ENCODE measurements at regions not wholly inside any gene's neighbourhood (a gene's known extent, or its start where the extent isn't known, plus 50 kb on each side); places are given as distances from the start of the nearest gene placed in this dataset.

GRCh38 chr4:11326021-11326420 is 102.7 kb downstream of the HS3ST1 start:
- ATAC-seq (ENCODE audit: low read depth in 2 of 2): no peak
- H3K4me3 ChIP-seq (ENCODE audit: low read depth, low read length): no peak overlapping the region
- Mint-ChIP-seq H3K4me3 (no peak overlapping the region), H3K4me1 (no peaks in the 10 kb centered on the region), H3K36me3 (no peaks in the 10 kb centered on the region), H3K27ac (no peak overlapping the region), H3K27me3 (peaks cover 5% of the 10 kb centered on the region), H3K9me3 (peaks cover 0 to 23% (median 7%) of the 10 kb centered on the region in 7 donors)
- H3K27ac ChIP-seq (ENCODE audit: insufficient read depth, low read length, poor library complexity, severe bottlenecking): no peak overlapping the region
- no peak for DNase-seq
- H3K27me3 ChIP-seq (ENCODE audit: control insufficient read depth, insufficient read depth, low read length): no peaks in the 10 kb centered on the region
- H3K36me3 ChIP-seq (ENCODE audit: control insufficient read depth, insufficient read depth, low read length): no peaks in the 10 kb centered on the region
- peaks cover 0 to 5% of the 10 kb centered on the region in 2 experiments for H3K9me3 ChIP-seq (ENCODE audit: control insufficient read depth in 2 of 2, low read length in 2 of 2)
- H3K4me1 ChIP-seq (ENCODE audit: control insufficient read depth, insufficient read depth, low read length, poor library complexity, severe bottlenecking): no peaks in the 10 kb centered on the region

- Histone ChIP-seq H3K27ac (ENCODE audit: insufficient read depth, low read length, poor library complexity, severe bottlenecking) (no peak overlapping the region), H3K36me3 (ENCODE audit: control insufficient read depth, insufficient read depth, low read length) (no peaks in the 10 kb centered on the region), H3K4me3 (ENCODE audit: low read depth, low read length) (no peak overlapping the region), H3K9me3 (ENCODE audit: control insufficient read depth in 2 of 2, low read length in 2 of 2) (peaks cover 0 to 5% of the 10 kb centered on the region in 2 experiments), H3K27me3 (ENCODE audit: control insufficient read depth, insufficient read depth, low read length) (no peaks in the 10 kb centered on the region), H3K4me1 (ENCODE audit: control insufficient read depth, insufficient read depth, low read length, poor library complexity, severe bottlenecking) (no peaks in the 10 kb centered on the region)
- no peaks in the 10 kb centered on the region for H3K4me1 Mint-ChIP-seq
- no peaks in the 10 kb centered on the region for H3K36me3 Mint-ChIP-seq
- ATAC-seq (ENCODE audit: low read depth in 2 of 2) (no peak), DNase-seq (no peak)
- peaks cover 0 to 32% (median 9%) of the 10 kb centered on the region in 7 donors for H3K9me3 Mint-ChIP-seq
- H3K4me3 Mint-ChIP-seq: no peak overlapping the region
- peaks cover 3% of the 10 kb centered on the region for H3K27me3 Mint-ChIP-seq
- H3K27ac Mint-ChIP-seq: no peak overlapping the region
Measured at GRCh38 chr4:11323771-11324170, 104.9 kb downstream of the HS3ST1 start.

- H3K4me1 Mint-ChIP-seq: no peaks in the 10 kb centered on the region
- Histone ChIP-seq H3K27ac (ENCODE audit: insufficient read depth, low read length, poor library complexity, severe bottlenecking) (no peak overlapping the region), H3K27me3 (ENCODE audit: control insufficient read depth, insufficient read depth, low read length) (no peaks in the 10 kb centered on the region), H3K4me3 (ENCODE audit: low read depth, low read length) (no peak overlapping the region), H3K9me3 (ENCODE audit: control insufficient read depth in 2 of 2, low read length in 2 of 2) (no peaks in the 10 kb centered on the region), H3K36me3 (ENCODE audit: control insufficient read depth, insufficient read depth, low read length) (no peaks in the 10 kb centered on the region), H3K4me1 (ENCODE audit: control insufficient read depth, insufficient read depth, low read length, poor library complexity, severe bottlenecking) (no peaks in the 10 kb centered on the region)
- DNase-seq (no peak), ATAC-seq (ENCODE audit: low read depth in 2 of 2) (no peak)
- H3K9me3 Mint-ChIP-seq: peaks cover 0 to 16% (median 3%) of the 10 kb centered on the region in 7 donors
- H3K36me3 Mint-ChIP-seq: no peaks in the 10 kb centered on the region
- no peak overlapping the region for H3K27ac Mint-ChIP-seq
- no peaks in the 10 kb centered on the region for H3K27me3 Mint-ChIP-seq
- no peak overlapping the region for H3K4me3 Mint-ChIP-seq
Measured at GRCh38 chr4:11313157-11313943, 115.3 kb downstream of the HS3ST1 start.

GRCh38 chr4:11312389-11312788 is 116.3 kb downstream of the HS3ST1 start:
- Mint-ChIP-seq H3K9me3 (peaks cover 0 to 13% (median 4%) of the 10 kb centered on the region in 7 donors), H3K4me1 (no peaks in the 10 kb centered on the region), H3K27me3 (no peaks in the 10 kb centered on the region), H3K4me3 (no peak overlapping the region), H3K36me3 (no peaks in the 10 kb centered on the region), H3K27ac (no peak overlapping the region)
- H3K9me3 ChIP-seq (ENCODE audit: control insufficient read depth in 2 of 2, low read length in 2 of 2): no peaks in the 10 kb centered on the region
- no peaks in the 10 kb centered on the region for H3K4me1 ChIP-seq (ENCODE audit: control insufficient read depth, insufficient read depth, low read length, poor library complexity, severe bottlenecking)
- ATAC-seq (ENCODE audit: low read depth in 2 of 2) (no peak), DNase-seq (no peak)
- no peaks in the 10 kb centered on the region for H3K27me3 ChIP-seq (ENCODE audit: control insufficient read depth, insufficient read depth, low read length)
- no peaks in the 10 kb centered on the region for H3K36me3 ChIP-seq (ENCODE audit: control insufficient read depth, insufficient read depth, low read length)
- H3K27ac ChIP-seq (ENCODE audit: insufficient read depth, low read length, poor library complexity, severe bottlenecking): no peak overlapping the region
- H3K4me3 ChIP-seq (ENCODE audit: low read depth, low read length): no peak overlapping the region

GRCh38 chr4:11301075-11301660 is 127.5 kb downstream of the HS3ST1 start:
- Histone ChIP-seq H3K27me3 (ENCODE audit: control insufficient read depth, insufficient read depth, low read length) (no peaks in the 10 kb centered on the region), H3K9me3 (ENCODE audit: control insufficient read depth in 2 of 2, low read length in 2 of 2) (no peaks in the 10 kb centered on the region), H3K36me3 (ENCODE audit: control insufficient read depth, insufficient read depth, low read length) (no peaks in the 10 kb centered on the region), H3K4me3 (ENCODE audit: low read depth, low read length) (no peak overlapping the region), H3K4me1 (ENCODE audit: control insufficient read depth, insufficient read depth, low read length, poor library complexity, severe bottlenecking) (no peaks in the 10 kb centered on the region), H3K27ac (ENCODE audit: insufficient read depth, low read length, poor library complexity, severe bottlenecking) (no peak overlapping the region)
- Mint-ChIP-seq H3K27me3 (peaks cover 5% of the 10 kb centered on the region), H3K4me3 (no peak overlapping the region), H3K36me3 (no peaks in the 10 kb centered on the region), H3K27ac (no peak overlapping the region), H3K9me3 (peaks cover 0 to 4% (median 0%) of the 10 kb centered on the region in 7 donors), H3K4me1 (no peaks in the 10 kb centered on the region)
- no peak for ATAC-seq (ENCODE audit: low read depth in 2 of 2)
- DNase-seq: no peak

- Mint-ChIP-seq H3K9me3 (peaks cover 0 to 4% (median 0%) of the 10 kb centered on the region in 7 donors), H3K4me3 (no peak overlapping the region), H3K36me3 (no peaks in the 10 kb centered on the region), H3K27me3 (peaks cover 5% of the 10 kb centered on the region), H3K4me1 (no peaks in the 10 kb centered on the region), H3K27ac (no peak overlapping the region)
- Histone ChIP-seq H3K27me3 (ENCODE audit: control insufficient read depth, insufficient read depth, low read length) (no peaks in the 10 kb centered on the region), H3K4me3 (ENCODE audit: low read depth, low read length) (no peak overlapping the region), H3K4me1 (ENCODE audit: control insufficient read depth, insufficient read depth, low read length, poor library complexity, severe bottlenecking) (no peaks in the 10 kb centered on the region), H3K27ac (ENCODE audit: insufficient read depth, low read length, poor library complexity, severe bottlenecking) (no peak overlapping the region), H3K9me3 (ENCODE audit: control insufficient read depth in 2 of 2, low read length in 2 of 2) (no peaks in the 10 kb centered on the region), H3K36me3 (ENCODE audit: control insufficient read depth, insufficient read depth, low read length) (no peaks in the 10 kb centered on the region)
- ATAC-seq (ENCODE audit: low read depth in 2 of 2): no peak
- DNase-seq: no peak
Measured at GRCh38 chr4:11299836-11300235, 128.9 kb downstream of the HS3ST1 start.

- no peak overlapping the region for H3K27ac ChIP-seq (ENCODE audit: insufficient read depth, low read length, poor library complexity, severe bottlenecking)
- Mint-ChIP-seq H3K9me3 (peaks cover 0 to 4% (median 0%) of the 10 kb centered on the region in 7 donors), H3K27ac (no peak overlapping the region), H3K4me3 (no peak overlapping the region), H3K36me3 (no peaks in the 10 kb centered on the region), H3K27me3 (peaks cover 5% of the 10 kb centered on the region), H3K4me1 (no peaks in the 10 kb centered on the region)
- no peaks in the 10 kb centered on the region for H3K9me3 ChIP-seq (ENCODE audit: control insufficient read depth in 2 of 2, low read length in 2 of 2)
- no peak for DNase-seq
- H3K36me3 ChIP-seq (ENCODE audit: control insufficient read depth, insufficient read depth, low read length): no peaks in the 10 kb centered on the region
- H3K4me1 ChIP-seq (ENCODE audit: control insufficient read depth, insufficient read depth, low read length, poor library complexity, severe bottlenecking): no peaks in the 10 kb centered on the region
- no peak overlapping the region for H3K4me3 ChIP-seq (ENCODE audit: low read depth, low read length)
- no peaks in the 10 kb centered on the region for H3K27me3 ChIP-seq (ENCODE audit: control insufficient read depth, insufficient read depth, low read length)
- no peak for ATAC-seq (ENCODE audit: low read depth in 2 of 2)
Measured at GRCh38 chr4:11299016-11299415, 129.7 kb downstream of the HS3ST1 start.

GRCh38 chr4:11298451-11298850 is 130.2 kb downstream of the HS3ST1 start:
- ATAC-seq (ENCODE audit: low read depth in 2 of 2): no peak
- Mint-ChIP-seq H3K27me3 (no peaks in the 10 kb centered on the region), H3K4me3 (no peak overlapping the region), H3K9me3 (peaks cover 0 to under 1% (median 0%) of the 10 kb centered on the region in 7 donors), H3K4me1 (no peaks in the 10 kb centered on the region), H3K36me3 (no peaks in the 10 kb centered on the region), H3K27ac (no peak overlapping the region)
- no peaks in the 10 kb centered on the region for H3K4me1 ChIP-seq (ENCODE audit: control insufficient read depth, insufficient read depth, low read length, poor library complexity, severe bottlenecking)
- H3K9me3 ChIP-seq (ENCODE audit: control insufficient read depth in 2 of 2, low read length in 2 of 2): no peaks in the 10 kb centered on the region
- H3K4me3 ChIP-seq (ENCODE audit: low read depth, low read length): no peak overlapping the region
- no peak for DNase-seq
- H3K27me3 ChIP-seq (ENCODE audit: control insufficient read depth, insufficient read depth, low read length): no peaks in the 10 kb centered on the region
- H3K36me3 ChIP-seq (ENCODE audit: control insufficient read depth, insufficient read depth, low read length): no peaks in the 10 kb centered on the region
- H3K27ac ChIP-seq (ENCODE audit: insufficient read depth, low read length, poor library complexity, severe bottlenecking): no peak overlapping the region
